Lower lobe of right lung (tissue), 2 donors: ENCODE measurements at regions not wholly inside any gene's neighbourhood (a gene's known extent, or its start where the extent isn't known, plus 50 kb on each side); places are given as distances from the start of the nearest gene placed in this dataset.

Source experiments
- ATAC-seq, 2 donors: fragments of 200-7000 bp; cut with Tn5 transposase; one replicate each; pipeline ENCODE4 v1.9.1; 2020 to 2022; ENCODE audit warnings: mild to moderate bottlenecking in 2 of 2, moderate library complexity in 2 of 2
- DNase-seq: peaks from one replicate; pipeline ENCODE4 v3.0.0-alpha.2; 2020
- H3K27ac ChIP-seq: fragments of 200-600 bp; one replicate; pipeline ENCODE4 v1.8.0; 2022
- H3K27me3 ChIP-seq: fragments of 200-600 bp; one replicate; pipeline ENCODE4 v1.8.0; 2022; ENCODE audit warnings: low read depth
- H3K36me3 ChIP-seq: fragments of 200-600 bp; one replicate; pipeline ENCODE4 v1.8.0; 2022; ENCODE audit warnings: mild to moderate bottlenecking
- H3K4me1 ChIP-seq: fragments of 200-600 bp; one replicate; pipeline ENCODE4 v1.8.0; 2022
- H3K4me3 ChIP-seq: fragments of 200-600 bp; one replicate; pipeline ENCODE4 v1.8.0; 2022; ENCODE audit warnings: mild to moderate bottlenecking
- H3K9me3 ChIP-seq: fragments of 200-600 bp; one replicate; pipeline ENCODE4 v1.8.0; 2022
- CTCF ChIP-seq: fragments of 200-600 bp; IDR thresholded peaks from one replicate; pipeline ENCODE4 v1.8.0; 2022; ENCODE audit warnings: antibody characterized with exemption, mild to moderate bottlenecking
- intact Hi-C: fragments of 100-400 bp; cut with DNase I; formaldehyde crosslinking; loops from one replicate; pipeline ENCODE4 v1.11.0; 2022
- donor health status: DM: no; HTN: yes; CAD: no; lungs with severe emphysema.

DNA sequence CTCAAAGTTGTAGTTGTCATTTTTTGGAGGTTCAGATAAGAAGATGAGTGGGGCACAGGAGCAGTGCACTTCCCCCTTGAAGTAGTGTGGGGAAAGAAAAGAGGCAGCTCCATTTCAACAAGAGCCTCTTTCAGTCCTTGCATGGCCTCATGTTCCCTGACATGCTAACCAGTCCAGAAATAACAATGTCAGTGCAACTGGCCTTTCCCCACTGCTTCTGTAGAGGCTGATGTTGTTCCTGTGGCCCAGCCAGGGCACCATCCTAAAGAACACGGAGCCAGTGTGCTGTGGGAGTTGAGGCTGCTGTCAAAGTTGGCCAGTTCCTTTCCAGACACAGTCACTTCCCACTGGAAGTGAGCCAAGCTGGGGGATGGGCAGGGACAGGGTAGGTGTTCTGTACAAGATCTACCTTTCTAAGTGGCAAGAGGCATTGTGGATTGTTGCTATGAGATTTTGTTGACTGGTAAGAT lies 77.7 kb upstream of the SLC38A2 start:
- intact Hi-C loops: no loop called here
- ATAC-seq (peak; percentile 21 to 54), DNase-seq (peak; percentile 65)
- no peak overlapping the region for H3K4me3 ChIP-seq
- H3K27me3 ChIP-seq: no peaks in the 10 kb centered on the region
- no peaks in the 10 kb centered on the region for H3K36me3 ChIP-seq
- no peak overlapping the region for H3K27ac ChIP-seq
- H3K9me3 ChIP-seq: no peaks in the 10 kb centered on the region
- H3K4me1 ChIP-seq: peaks cover 25% of the 10 kb centered on the region
- TF ChIP-seq CTCF: no peak

GRCh38 chr12:46449856-46450255 lies 77.3 kb upstream of the SLC38A2 start:
- TF ChIP-seq CTCF: no peak
- Histone ChIP-seq H3K36me3 (no peaks in the 10 kb centered on the region), H3K27ac (no peak overlapping the region), H3K27me3 (no peaks in the 10 kb centered on the region), H3K9me3 (no peaks in the 10 kb centered on the region), H3K4me1 (peaks cover 29% of the 10 kb centered on the region), H3K4me3 (no peak overlapping the region)
- intact Hi-C loops: no loop called here
- ATAC-seq (no peak), DNase-seq (no peak)

DNA sequence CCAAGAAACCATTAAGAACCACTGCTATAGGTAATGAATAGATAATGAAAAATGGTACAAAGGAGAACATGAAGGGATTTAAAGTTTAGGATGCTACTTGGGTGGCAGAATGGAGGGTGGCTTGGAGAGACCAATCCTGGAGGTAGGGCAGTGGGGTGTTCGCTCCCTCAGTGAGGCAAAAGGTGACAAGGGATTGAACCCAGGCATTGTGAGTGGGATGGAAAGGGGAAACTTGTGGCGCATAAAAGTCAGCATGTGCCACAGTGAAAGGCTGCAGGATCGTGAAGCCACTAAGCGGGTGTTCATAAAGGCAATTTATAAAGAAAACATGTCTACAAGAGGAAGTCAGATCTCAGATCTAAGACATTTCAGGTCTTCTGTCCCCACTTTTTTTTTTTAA lies 76.7 kb upstream of the SLC38A2 start:
- DNase-seq (no peak), ATAC-seq (no peak)
- H3K27ac ChIP-seq: no peak overlapping the region
- no peaks in the 10 kb centered on the region for H3K27me3 ChIP-seq
- H3K4me1 ChIP-seq: peaks cover 29% of the 10 kb centered on the region
- no peaks in the 10 kb centered on the region for H3K9me3 ChIP-seq
- intact Hi-C loops: no loop called here
- no peaks in the 10 kb centered on the region for H3K36me3 ChIP-seq
- TF ChIP-seq CTCF: no peak
- H3K4me3 ChIP-seq: no peak overlapping the region

DNA sequence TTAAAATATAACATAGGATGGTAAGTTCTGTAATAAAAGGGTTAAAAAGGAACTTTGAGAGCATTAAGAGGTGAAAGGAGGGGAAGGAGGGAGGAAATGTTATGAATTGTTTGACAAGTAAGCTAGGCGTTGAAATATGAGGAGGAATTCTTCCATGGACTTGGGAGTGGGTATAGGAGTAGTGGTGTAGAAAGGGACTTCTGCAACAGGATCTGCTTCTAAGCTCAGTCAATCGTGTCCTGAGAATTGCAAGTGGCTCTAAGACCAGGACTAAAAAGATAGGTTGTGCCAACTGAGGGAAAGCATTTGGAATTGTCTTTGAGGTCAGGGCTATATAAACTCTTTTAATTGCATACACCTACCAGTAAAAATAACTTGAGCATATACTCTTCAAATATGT lies 74.1 kb upstream of the SLC38A2 start:
- intact Hi-C loops: no loop called here
- no peak for ATAC-seq

GRCh38 chr12:46445551-46446235 lies 73.1 kb upstream of the SLC38A2 start:
- Histone ChIP-seq H3K4me1 (peaks cover 28% of the 10 kb centered on the region), H3K27me3 (no peaks in the 10 kb centered on the region), H3K27ac (no peak overlapping the region), H3K36me3 (no peaks in the 10 kb centered on the region), H3K4me3 (no peak overlapping the region), H3K9me3 (no peaks in the 10 kb centered on the region)
- intact Hi-C loops: no loop called here
- ATAC-seq: no peak
- no peak for DNase-seq
- no peak for TF ChIP-seq CTCF

More for the DNA sequence above, 74.1 kb upstream of the SLC38A2 start:
- H3K4me1 ChIP-seq: peaks cover 29% of the 10 kb centered on the region
- H3K27ac ChIP-seq: no peak overlapping the region
- TF ChIP-seq CTCF: no peak
- no peaks in the 10 kb centered on the region for H3K27me3 ChIP-seq
- H3K4me3 ChIP-seq: no peak overlapping the region
- no peaks in the 10 kb centered on the region for H3K9me3 ChIP-seq
- no peaks in the 10 kb centered on the region for H3K36me3 ChIP-seq
- DNase-seq: no peak
